Astrocyte (in vitro differentiated cells and primary cell): ENCODE measurements at regions not wholly inside any gene's neighbourhood (a gene's known extent, or its start where the extent isn't known, plus 50 kb on each side); places are given as distances from the start of the nearest gene placed in this dataset.

Experiments used
- CTCF ChIP-seq: IDR thresholded peaks from 2 replicates; pipeline ENCODE4 v1.5.1; 2011; ENCODE audit warnings: low read depth, mild to moderate bottlenecking, inconsistent platforms, low read length, moderate library complexity; ENCODE audit not compliant: insufficient read depth
- EZH2 ChIP-seq: IDR thresholded peaks from 2 replicates; pipeline ENCODE4 v1.6.1; 2012; ENCODE audit warnings: mild to moderate bottlenecking, low read length, inconsistent platforms; ENCODE audit not compliant: insufficient read depth

GRCh38 chr17:14959106-14959648 is 305.9 kb downstream of the PMP22 start:
- TF ChIP-seq CTCF, result no peak
- TF ChIP-seq EZH2, result no peak
